Endothelial cell of umbilical vein (primary cell): ENCODE measurements at regions not wholly inside any gene's neighbourhood (a gene's known extent, or its start where the extent isn't known, plus 50 kb on each side); places are given as distances from the start of the nearest gene placed in this dataset.

Source experiments
- BruUV-seq: library from RNA; stranded (reverse); fragments of 400-500 nt; replicated peaks from 2 replicates; lab custom pipeline; 2021; lab: Mats Ljungman, UMichigan
- CTCF ChIA-PET: fragments of 300-600, 350-600 bp; sonication (Branson Sonifier 250); formaldehyde crosslinking; loops from one replicate; lab custom pipeline; 2021; ENCODE audit warnings: antibody characterized with exemption, inconsistent platforms; lab: Charles Lee
- POLR2A ChIA-PET: fragments of 300-600, 350-600 bp; sonication (Branson Sonifier 250); formaldehyde crosslinking; loops from one replicate; lab custom pipeline; 2021; ENCODE audit warnings: antibody characterized with exemption, inconsistent platforms; lab: Charles Lee
- DNase-seq: peaks from one replicate; pipeline ENCODE4 v3.0.0-alpha.2; 2011; ENCODE audit warnings: low read depth, low spot score
- FAIRE-seq: peaks from 2 replicates; lab custom pipeline; 2011; peaks lifted over from hg19 to GRCh38; lab: Jason Lieb, UNC
- H2AFZ ChIP-seq: 2 replicates; pipeline ENCODE4 v1.6.0; 2012; ENCODE audit warnings: low read depth, low read length, control low read depth, inconsistent platforms
- H3K27ac ChIP-seq: 2 replicates; pipeline ENCODE4 v1.5.1; 2011; ENCODE audit warnings: low read depth, mild to moderate bottlenecking, control low read depth, low read length, moderate library complexity; ENCODE audit not compliant: insufficient read depth
- H3K27me3 ChIP-seq, 2 experiments: 2 replicates each; pipeline versions ENCODE4 v1.6.0 to v1.6.1; 2011; ENCODE audit warnings: low read length in 2 of 2, mixed read lengths in 1 of 2; ENCODE audit not compliant: control insufficient read depth in 2 of 2, insufficient read depth in 2 of 2
- H3K36me3 ChIP-seq, 2 experiments: 2 replicates in 1 of 2; 3 replicates in 1 of 2; pipeline ENCODE4 v1.5.1; 2011; ENCODE audit warnings: low read length in 2 of 2, mild to moderate bottlenecking in 1 of 2, moderate library complexity in 1 of 2; ENCODE audit not compliant: control insufficient read depth in 2 of 2, insufficient read depth in 2 of 2; ENCODE audit errors: extremely low read depth in 1 of 2
- H3K4me1 ChIP-seq: 3 replicates; pipeline ENCODE4 v1.5.1; 2011; ENCODE audit warnings: mild to moderate bottlenecking, low read length; ENCODE audit not compliant: control insufficient read depth, insufficient read depth; ENCODE audit errors: extremely low read depth
- H3K4me2 ChIP-seq: 2 replicates; pipeline ENCODE4 v1.6.1; 2011; ENCODE audit warnings: low read length, control low read depth, mixed read lengths; ENCODE audit not compliant: insufficient read depth
- H3K4me3 ChIP-seq, 3 experiments: fragments of 200-600 bp in 1 of 3; sonication (generic), shearing (Covaris generic) in 1 of 3; replicated peaks in 1 of 3; 2 replicates each; pipeline ENCODE4 v1.5.1; 2011 to 2016; ENCODE audit warnings: control low read depth in 3 of 3, low read length in 3 of 3, mild to moderate bottlenecking in 2 of 3, inconsistent platforms in 1 of 3, low read depth in 1 of 3, moderate library complexity in 1 of 3; ENCODE audit not compliant: insufficient read depth in 1 of 3
- H3K79me2 ChIP-seq: 2 replicates; pipeline ENCODE4 v1.6.0; 2012; ENCODE audit warnings: low read length, inconsistent platforms; ENCODE audit not compliant: control insufficient read depth, insufficient read depth
- H3K9ac ChIP-seq: replicated peaks from 2 replicates; pipeline ENCODE3; 2011; ENCODE audit warnings: low read length, control low read depth; ENCODE audit not compliant: insufficient read depth; ENCODE audit errors: extremely low read depth
- H3K9me1 ChIP-seq: replicated peaks from 3 replicates; pipeline ENCODE4 v1.6.0; 2011; ENCODE audit warnings: mild to moderate bottlenecking, low read length; ENCODE audit not compliant: control insufficient read depth, insufficient read depth; ENCODE audit errors: extremely low read depth
- H3K9me3 ChIP-seq: replicated peaks from 2 replicates; pipeline ENCODE4 v1.5.1; 2012; ENCODE audit warnings: low read length, inconsistent platforms; ENCODE audit not compliant: control insufficient read depth, insufficient read depth
- H4K20me1 ChIP-seq: replicated peaks from 2 replicates; pipeline ENCODE3; 2011; ENCODE audit warnings: mild to moderate bottlenecking, low read length; ENCODE audit not compliant: control insufficient read depth, insufficient read depth; ENCODE audit errors: extremely low read depth
- CTCF ChIP-seq, 2 donors: IDR thresholded peaks; 1 replicate in 1 of 2; 2 replicates in 1 of 2; pipeline ENCODE4 v1.5.1; 2011; ENCODE audit warnings: low read length in 2 of 2, mild to moderate bottlenecking in 2 of 2, moderate library complexity in 2 of 2, control low read depth in 1 of 2, inconsistent platforms in 1 of 2, low read depth in 1 of 2; ENCODE audit not compliant: insufficient read depth in 1 of 2; ENCODE audit errors: extremely low read depth in 1 of 2
- EZH2 ChIP-seq: IDR thresholded peaks from 2 replicates; pipeline ENCODE4 v1.6.1; 2012; ENCODE audit warnings: borderline replicate concordance, low read depth, mild to moderate bottlenecking, moderate library complexity, low read length, inconsistent platforms; ENCODE audit not compliant: severe bottlenecking
- FOS ChIP-seq: IDR thresholded peaks from 2 replicates; pipeline ENCODE4 v1.6.1; 2011; ENCODE audit warnings: mild to moderate bottlenecking, low read length, moderate library complexity, borderline replicate concordance; ENCODE audit not compliant: insufficient read depth
- GATA2 ChIP-seq: IDR thresholded peaks from 2 replicates; pipeline ENCODE4 v1.7.0; 2011; ENCODE audit warnings: low read depth, mild to moderate bottlenecking, moderate library complexity, mixed read lengths, low read length; ENCODE audit not compliant: insufficient read length, insufficient read depth
- JUN ChIP-seq: IDR thresholded peaks from 2 replicates; pipeline ENCODE4 v1.6.1; 2011; ENCODE audit warnings: borderline replicate concordance, low read depth; ENCODE audit not compliant: insufficient read length, insufficient read depth
- MAX ChIP-seq: IDR thresholded peaks from 2 replicates; pipeline ENCODE4 v1.6.1; 2011; ENCODE audit not compliant: insufficient read depth, insufficient read length
- MYC ChIP-seq: IDR thresholded peaks from one replicate; pipeline ENCODE4 v1.6.1; 2011; ENCODE audit warnings: mild to moderate bottlenecking, low read depth, low read length
- POLR2A ChIP-seq: IDR thresholded peaks from 2 replicates; pipeline ENCODE4 v1.6.1; 2012; ENCODE audit warnings: low read depth, mild to moderate bottlenecking, control low read depth, low read length
- POLR2AphosphoS5 ChIP-seq: IDR thresholded peaks from 2 replicates; pipeline ENCODE4 v1.6.1; 2012; ENCODE audit warnings: low read depth, mild to moderate bottlenecking, control low read depth, low read length, moderate library complexity; ENCODE audit not compliant: insufficient read depth
- dilution Hi-C: fragments of 300-500 bp; cut with MboI; formaldehyde crosslinking; loops from one replicate; pipeline ENCODE4 v1.15.0; 2019; ENCODE audit warnings: low sequenced_read_pairs; ENCODE audit not compliant: extremely low pct_ligation_motif_present
- intact Hi-C: fragments of 100-400 bp; cut with micrococcal nuclease; formaldehyde crosslinking; loops from one replicate; pipeline ENCODE4 v1.10.0; 2022

GRCh38 chr6:120557554-120557953 lies 776.7 kb downstream of the TBC1D32 start:
- Histone ChIP-seq H3K27ac (no peak overlapping the region), H2AFZ (no peak overlapping the region), H3K79me2 (no peaks in the 10 kb centered on the region), H3K9ac (no peak overlapping the region), H3K4me1 (no peaks in the 10 kb centered on the region), H3K4me2 (no peak overlapping the region), H3K36me3 (no peaks in the 10 kb centered on the region), H3K9me3 (no peaks in the 10 kb centered on the region), H3K4me3 (no peak overlapping the region), H3K27me3 (no peaks in the 10 kb centered on the region), H3K9me1 (no peaks in the 10 kb centered on the region), H4K20me1 (no peaks in the 10 kb centered on the region)
- ChIA-PET POLR2A (no interaction called here), CTCF (no interaction called here)
- no peak for FAIRE-seq
- intact Hi-C loops, result no loop called here
- no peak for DNase-seq
- BruUV-seq, result no TSS peak
- dilution Hi-C loops, result no loop called here
- TF ChIP-seq MAX (no peak), CTCF (IDR thresholded peaks at IDR 0.05; ENCODE audit: extremely low read depth in 1 of 2, insufficient read depth in 1 of 2, low read depth in 1 of 2, low read length in 2 of 2) (no peak), JUN (no peak), POLR2A (no peak), GATA2 (no peak), EZH2 (no peak), POLR2AphosphoS5 (no peak), FOS (no peak), MYC (no peak)
